ENCODE measurements at regions not wholly inside any gene's neighbourhood (a gene's known extent, or its start where the extent isn't known, plus 50 kb on each side); places are given as distances from the start of the nearest gene placed in this dataset.

- TF ChIP-seq CTCF (IDR thresholded peaks at IDR 0.05) (no peak), POLR2A (IDR thresholded peaks at IDR 0.05) (no peak)
These were observed 505.6 kb downstream of the TLE1 start for GRCh38 chr9:81183761-81184160.

Measured in body of pancreas (tissue), 4 donors.